ENCODE measurements at regions not wholly inside any gene's neighbourhood (a gene's known extent, or its start where the extent isn't known, plus 50 kb on each side); places are given as distances from the start of the nearest gene placed in this dataset.

DNA sequence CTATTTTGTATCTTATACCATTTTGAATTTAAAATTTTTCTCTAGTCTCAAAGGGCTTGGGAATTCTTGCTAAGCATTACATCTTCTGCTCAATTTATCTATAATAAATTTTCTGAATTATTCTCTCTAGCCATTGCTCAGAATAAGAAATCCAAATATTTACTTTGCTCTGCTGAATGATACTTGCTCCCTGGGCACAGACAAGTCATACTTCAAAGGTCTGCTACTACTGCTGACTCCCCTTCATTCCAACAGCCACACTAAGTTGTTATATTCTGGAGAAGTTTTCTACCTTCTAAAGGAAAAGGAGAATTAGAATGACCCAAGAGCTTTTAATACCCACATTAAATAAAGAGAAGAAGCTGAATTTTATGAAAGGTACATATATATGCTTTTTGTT, 460.3 kb upstream of the ZNF717 start:
- no peak for TF ChIP-seq POLR2A (IDR thresholded peaks at IDR 0.05)
- TF ChIP-seq, protein P1, sequence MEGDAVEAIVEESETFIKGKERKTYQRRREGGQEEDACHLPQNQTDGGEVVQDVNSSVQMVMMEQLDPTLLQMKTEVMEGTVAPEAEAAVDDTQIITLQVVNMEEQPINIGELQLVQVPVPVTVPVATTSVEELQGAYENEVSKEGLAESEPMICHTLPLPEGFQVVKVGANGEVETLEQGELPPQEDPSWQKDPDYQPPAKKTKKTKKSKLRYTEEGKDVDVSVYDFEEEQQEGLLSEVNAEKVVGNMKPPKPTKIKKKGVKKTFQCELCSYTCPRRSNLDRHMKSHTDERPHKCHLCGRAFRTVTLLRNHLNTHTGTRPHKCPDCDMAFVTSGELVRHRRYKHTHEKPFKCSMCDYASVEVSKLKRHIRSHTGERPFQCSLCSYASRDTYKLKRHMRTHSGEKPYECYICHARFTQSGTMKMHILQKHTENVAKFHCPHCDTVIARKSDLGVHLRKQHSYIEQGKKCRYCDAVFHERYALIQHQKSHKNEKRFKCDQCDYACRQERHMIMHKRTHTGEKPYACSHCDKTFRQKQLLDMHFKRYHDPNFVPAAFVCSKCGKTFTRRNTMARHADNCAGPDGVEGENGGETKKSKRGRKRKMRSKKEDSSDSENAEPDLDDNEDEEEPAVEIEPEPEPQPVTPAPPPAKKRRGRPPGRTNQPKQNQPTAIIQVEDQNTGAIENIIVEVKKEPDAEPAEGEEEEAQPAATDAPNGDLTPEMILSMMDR (IDR thresholded peaks at IDR 0.05 in 4 of 5, conservative IDR thresholded peaks at IDR 0.05 in 1 of 5) = no peak
